Urinary bladder (tissue), 3 donors: ENCODE measurements at regions not wholly inside any gene's neighbourhood (a gene's known extent, or its start where the extent isn't known, plus 50 kb on each side); places are given as distances from the start of the nearest gene placed in this dataset.

ENCODE experiments used
- DNase-seq: peaks from one replicate; pipeline ENCODE4 v3.0.0-alpha.2; 2015; ENCODE audit errors: extremely low spot score
- H3K27ac ChIP-seq: one replicate; pipeline ENCODE4 v1.5.1; 2013; ENCODE audit warnings: low read depth, mild to moderate bottlenecking, moderate library complexity
- H3K36me3 ChIP-seq: one replicate; pipeline ENCODE4 v1.6.1; 2013; ENCODE audit warnings: mild to moderate bottlenecking, moderate library complexity; ENCODE audit not compliant: insufficient read depth
- H3K4me1 ChIP-seq: one replicate; pipeline ENCODE4 v1.6.1; 2013; ENCODE audit warnings: mild to moderate bottlenecking, moderate library complexity; ENCODE audit not compliant: insufficient read depth
- H3K4me3 ChIP-seq: one replicate; pipeline ENCODE4 v1.5.1; 2013; ENCODE audit warnings: low read depth, low read length
- WGBS: extraction: QIAGEN DNeasy Blood & Tissue Kit; methylation state at CpG from one replicate; pipeline ENCODE4 v1.1.7; 2013; 5-methylcytosine and 5-hydroxymethylcytosine counted together
- donor health status: healthy with polysubstance abuse.
- donor health status: healthy.

DNA sequence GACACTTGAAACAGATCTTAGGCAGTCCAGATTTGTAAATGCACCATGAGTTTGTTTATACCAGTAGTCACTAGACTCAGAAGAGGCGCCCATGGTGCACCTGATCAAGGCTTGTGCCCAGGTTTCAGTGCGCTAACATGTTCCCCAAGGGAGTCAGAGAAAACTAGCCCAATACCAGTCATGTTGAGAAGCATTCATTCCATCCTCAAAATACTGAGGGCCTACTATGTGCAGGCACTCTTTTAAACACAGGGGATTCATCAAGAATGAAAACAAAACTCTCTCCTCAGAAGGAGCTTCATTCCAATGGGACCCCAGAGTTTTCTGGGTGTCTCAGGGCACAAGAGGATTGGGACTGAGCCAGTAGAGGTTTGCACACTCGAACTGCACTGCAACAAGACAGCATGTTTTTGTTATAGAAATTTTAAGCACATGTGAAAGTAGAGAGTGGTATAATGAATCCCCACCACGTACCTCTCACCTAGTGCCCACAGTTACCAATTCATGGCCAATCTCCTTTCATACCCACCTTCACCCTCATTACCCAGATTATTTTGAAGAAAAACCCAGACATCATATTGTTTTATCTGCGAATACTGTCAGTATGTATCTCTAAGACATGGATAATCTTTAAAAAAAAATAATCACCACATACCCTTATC, 55.0 kb upstream of the ARID5B start:
- no peaks in the 10 kb centered on the region for H3K36me3 ChIP-seq
- no peaks in the 10 kb centered on the region for H3K4me1 ChIP-seq
- H3K27ac ChIP-seq = no peak overlapping the region
- WGBS = 97% methylated on average over 5 of the region's 5 CpGs
- no peak for DNase-seq
- no peak overlapping the region for H3K4me3 ChIP-seq

DNA sequence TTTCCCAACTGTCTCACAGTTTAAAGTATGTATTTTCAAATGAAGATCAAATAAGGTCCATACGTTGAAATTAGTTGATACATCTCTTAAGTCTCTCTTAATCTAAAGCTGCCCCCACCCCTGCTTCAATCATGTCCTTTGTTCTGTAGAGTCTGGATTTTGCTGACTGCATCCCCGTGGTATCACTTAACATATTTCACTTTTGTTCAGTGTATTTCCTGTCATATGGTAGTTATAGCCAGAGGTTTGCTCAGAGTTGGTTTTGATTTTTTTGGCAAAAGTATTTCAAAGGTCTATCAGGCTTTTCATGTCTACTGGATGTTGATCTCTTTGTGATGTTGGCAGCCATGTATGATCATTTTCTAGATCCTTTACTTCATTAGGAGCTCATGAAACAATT, 54.4 kb upstream of the ARID5B start:
- Histone ChIP-seq H3K4me3 (no peak overlapping the region), H3K4me1 (no peaks in the 10 kb centered on the region), H3K27ac (no peak overlapping the region), H3K36me3 (no peaks in the 10 kb centered on the region)
- WGBS = 74% methylated on average over 2 of the region's 2 CpGs
- DNase-seq = no peak

DNA sequence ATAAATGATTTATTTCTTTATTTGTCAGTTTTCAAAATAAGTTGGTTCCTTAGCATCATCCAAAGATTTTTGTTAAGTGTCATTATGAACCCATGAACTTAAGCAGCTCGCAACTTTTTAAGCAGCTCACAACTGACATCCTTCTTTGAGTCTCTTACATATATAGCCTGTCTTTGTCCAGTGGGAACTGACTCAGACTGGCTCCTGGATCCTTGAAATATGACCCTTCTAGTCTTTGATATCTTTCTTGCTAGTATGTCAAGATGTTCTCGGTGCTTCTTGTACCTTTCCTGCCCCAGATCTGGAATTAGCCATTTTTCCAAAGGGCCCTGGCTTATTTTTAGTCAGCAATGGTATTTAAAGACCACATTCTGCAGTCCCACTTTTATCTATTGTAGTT, 53.9 kb upstream of the ARID5B start:
- WGBS = 94% methylated on average over 2 of the region's 2 CpGs
- Histone ChIP-seq H3K4me1 (no peaks in the 10 kb centered on the region), H3K36me3 (no peaks in the 10 kb centered on the region), H3K27ac (no peak overlapping the region), H3K4me3 (no peak overlapping the region)
- DNase-seq = no peak

DNA sequence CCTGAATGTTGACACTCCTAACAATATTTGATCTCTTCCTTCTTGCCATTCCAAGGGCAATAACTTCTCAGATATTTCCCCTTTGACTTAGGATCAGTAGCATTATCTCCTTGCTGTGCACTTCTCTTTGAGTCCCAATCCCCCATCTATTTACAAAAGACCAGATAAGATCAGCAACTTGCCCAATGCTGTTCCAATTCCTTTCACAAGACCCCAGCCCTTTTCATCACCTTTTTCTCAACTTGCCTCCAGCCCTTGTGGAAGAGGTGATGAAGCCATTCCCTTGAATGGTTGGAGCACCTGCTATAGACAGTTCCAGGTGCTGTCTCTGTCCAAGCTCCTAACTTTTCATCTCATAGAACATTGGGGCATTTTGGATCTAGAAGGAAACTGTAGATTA, 51.1 kb upstream of the ARID5B start:
- no peak overlapping the region for H3K27ac ChIP-seq
- H3K4me1 ChIP-seq = no peaks in the 10 kb centered on the region
- no peaks in the 10 kb centered on the region for H3K36me3 ChIP-seq
- H3K4me3 ChIP-seq = no peak overlapping the region
- no peak for DNase-seq
